Activated B cell treated with CpG ODN at 0.5 μM for 24 hours (primary cell): ENCODE measurements at regions not wholly inside any gene's neighbourhood (a gene's known extent, or its start where the extent isn't known, plus 50 kb on each side); places are given as distances from the start of the nearest gene placed in this dataset.

Experiments used
- ATAC-seq: fragments of 200-7000 bp; cut with Tn5 transposase; one replicate; pipeline ENCODE4 v1.10.0; 2021; ENCODE audit warnings: low read depth, mild to moderate bottlenecking, moderate library complexity
- CTCF ChIA-PET: fragments of 350-600 bp; sonication (Branson Sonifier 250); formaldehyde crosslinking; loops from one replicate; lab custom pipeline; 2021; ENCODE audit warnings: antibody characterized with exemption; lab: Charles Lee
- POLR2A ChIA-PET: fragments of 350-600 bp; sonication (Branson Sonifier 250); formaldehyde crosslinking; loops from one replicate; lab custom pipeline; 2021; ENCODE audit warnings: antibody characterized with exemption; lab: Charles Lee
- DNase-seq: peaks from one replicate; pipeline ENCODE4 v3.0.0; 2022
- H3K27ac Mint-ChIP-seq: one replicate; pipeline ENCODE4 v1.8.0; 2020; ENCODE audit warnings: mixed read lengths
- H3K27me3 Mint-ChIP-seq: one replicate; pipeline ENCODE4 v1.8.0; 2021; ENCODE audit warnings: mixed read lengths
- H3K36me3 Mint-ChIP-seq: one replicate; pipeline ENCODE4 v1.8.0; 2021; ENCODE audit warnings: low read depth, mixed read lengths
- H3K4me1 Mint-ChIP-seq: one replicate; pipeline ENCODE4 v1.8.0; 2021; ENCODE audit warnings: mixed read lengths
- H3K4me3 Mint-ChIP-seq: one replicate; pipeline ENCODE4 v1.8.0; 2020; ENCODE audit warnings: mild to moderate bottlenecking, mixed read lengths
- H3K9me3 Mint-ChIP-seq: one replicate; pipeline ENCODE4 v1.8.0; 2020; ENCODE audit warnings: mixed read lengths
- intact Hi-C: fragments of 100-400 bp; cut with micrococcal nuclease; formaldehyde crosslinking; loops from one replicate; pipeline ENCODE4 v1.15.1; 2024
- TF ChIP-seq, protein P1 (sequence below): fragments of 200-600 bp; IDR thresholded peaks from one replicate; pipeline ENCODE4 v1.8.0; 2022; ENCODE audit warnings: antibody characterized with exemption, mild to moderate bottlenecking

DNA sequence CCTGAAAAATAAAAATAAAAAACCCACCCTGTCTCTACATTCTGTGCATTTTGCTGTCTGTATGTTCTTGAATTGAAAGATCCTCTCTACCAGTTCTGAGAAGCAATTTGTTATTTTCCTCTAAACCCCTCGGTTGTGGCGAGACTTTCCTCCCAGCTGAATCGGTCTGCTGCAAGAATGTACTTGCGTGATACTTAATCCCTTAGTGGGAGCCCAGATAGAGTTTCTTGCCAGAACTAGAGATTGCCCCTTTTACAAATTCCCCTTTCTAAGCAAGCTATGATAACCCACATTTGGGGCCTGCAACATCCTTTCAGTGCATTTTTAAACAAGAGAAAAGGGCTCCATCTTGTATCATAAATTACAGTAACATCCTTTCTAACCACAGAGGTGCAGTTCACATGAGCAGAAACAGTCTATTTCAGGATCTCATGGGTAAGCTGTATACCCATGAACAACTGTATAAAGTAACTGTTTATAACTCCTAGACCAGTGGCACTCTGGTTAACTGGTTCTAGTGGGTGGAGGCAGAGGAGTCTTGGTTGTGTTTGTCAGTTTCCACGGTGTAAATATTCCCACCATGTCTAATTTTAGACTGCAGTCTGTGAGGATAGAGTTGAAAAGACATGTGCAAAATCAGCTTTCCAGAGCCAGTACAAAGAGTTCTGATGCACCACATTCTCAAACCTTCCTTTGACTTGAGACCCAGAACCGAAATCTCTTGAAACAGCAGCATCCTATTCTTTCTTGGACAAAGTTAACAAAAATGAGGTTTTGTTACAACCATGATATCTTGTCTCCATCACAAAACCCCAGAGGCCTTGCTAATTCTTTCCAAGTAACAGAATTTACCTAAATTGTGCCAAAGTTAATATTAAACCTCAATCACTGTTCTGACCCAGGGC, 113.1 kb upstream of the ZNF217 start:
- intact Hi-C loops = loop anchor here (1.0 to 2.0 kb wide), 3 partner anchors 14 to 51 kb away; no protein-coding TSS in a partner anchor
- Mint-ChIP-seq H3K4me1 (peaks cover 43% of the 10 kb centered on the region), H3K9me3 (no peaks in the 10 kb centered on the region), H3K36me3 (no peaks in the 10 kb centered on the region), H3K27ac (peak overlapping the region; percentile 96), H3K27me3 (no peaks in the 10 kb centered on the region), H3K4me3 (peak overlapping the region; percentile 62)
- DNase-seq (no peak), ATAC-seq (peak; percentile 36)
- POLR2A ChIA-PET = interaction anchor here (0.6 to 1.4 kb wide), 6 partner anchors 9 to 112 kb away, joined by 3 to 5 read pairs (median 4); no protein-coding TSS in a partner anchor
- TF ChIP-seq, protein P1, sequence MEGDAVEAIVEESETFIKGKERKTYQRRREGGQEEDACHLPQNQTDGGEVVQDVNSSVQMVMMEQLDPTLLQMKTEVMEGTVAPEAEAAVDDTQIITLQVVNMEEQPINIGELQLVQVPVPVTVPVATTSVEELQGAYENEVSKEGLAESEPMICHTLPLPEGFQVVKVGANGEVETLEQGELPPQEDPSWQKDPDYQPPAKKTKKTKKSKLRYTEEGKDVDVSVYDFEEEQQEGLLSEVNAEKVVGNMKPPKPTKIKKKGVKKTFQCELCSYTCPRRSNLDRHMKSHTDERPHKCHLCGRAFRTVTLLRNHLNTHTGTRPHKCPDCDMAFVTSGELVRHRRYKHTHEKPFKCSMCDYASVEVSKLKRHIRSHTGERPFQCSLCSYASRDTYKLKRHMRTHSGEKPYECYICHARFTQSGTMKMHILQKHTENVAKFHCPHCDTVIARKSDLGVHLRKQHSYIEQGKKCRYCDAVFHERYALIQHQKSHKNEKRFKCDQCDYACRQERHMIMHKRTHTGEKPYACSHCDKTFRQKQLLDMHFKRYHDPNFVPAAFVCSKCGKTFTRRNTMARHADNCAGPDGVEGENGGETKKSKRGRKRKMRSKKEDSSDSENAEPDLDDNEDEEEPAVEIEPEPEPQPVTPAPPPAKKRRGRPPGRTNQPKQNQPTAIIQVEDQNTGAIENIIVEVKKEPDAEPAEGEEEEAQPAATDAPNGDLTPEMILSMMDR = no peak
- CTCF ChIA-PET = interaction anchor here (1.0 kb wide), 1 partner anchor 23 kb away, joined by 3 read pairs; no protein-coding TSS in a partner anchor

DNA sequence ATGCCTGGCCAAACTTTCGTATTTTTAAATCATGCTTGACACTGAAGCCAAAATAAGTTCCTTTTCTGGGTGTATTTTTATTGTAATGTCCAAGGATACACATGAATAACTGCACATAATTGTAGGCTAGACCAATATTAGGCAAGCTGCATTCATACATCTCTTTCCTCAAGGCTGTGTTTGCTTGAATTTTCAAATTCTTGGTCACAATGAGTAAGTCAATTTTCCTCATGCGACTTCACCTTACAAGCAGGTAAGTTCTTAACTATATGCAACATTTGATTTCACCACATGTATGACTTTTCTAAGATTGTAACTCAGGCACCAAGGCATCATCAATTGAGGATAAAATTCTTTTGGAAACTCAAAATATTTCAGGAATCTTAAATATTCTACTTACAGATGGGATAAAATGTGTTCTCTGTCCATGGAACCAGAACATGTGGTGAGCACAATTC, 112.4 kb upstream of the ZNF217 start:
- POLR2A ChIA-PET = interaction anchor here (0.9 to 1.4 kb wide), 5 partner anchors 10 to 111 kb away, joined by 3 to 5 read pairs (median 4); no protein-coding TSS in a partner anchor

DNA sequence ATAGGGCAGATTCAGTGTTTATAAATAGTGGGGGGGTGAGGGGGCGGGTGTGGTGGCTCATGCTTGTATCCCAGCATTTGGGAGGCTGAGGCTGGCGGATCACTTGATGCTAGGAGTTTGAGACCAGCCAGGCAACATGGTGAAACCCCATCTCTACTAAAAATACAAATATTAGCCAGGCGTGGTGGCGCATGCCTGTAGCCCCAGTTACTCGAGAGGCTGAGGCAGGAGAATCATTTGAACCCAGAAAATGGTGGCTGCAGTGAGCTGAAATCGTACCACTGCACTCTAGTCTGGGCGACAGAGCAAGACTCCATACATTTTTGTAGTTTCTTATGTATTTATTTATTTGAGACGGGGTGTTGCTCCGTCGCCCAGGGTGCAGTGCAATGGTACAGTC, 109.0 kb upstream of the ZNF217 start:
- intact Hi-C loops = no loop called here
- TF ChIP-seq, protein P1 = no peak
- DNase-seq = no peak
- Mint-ChIP-seq H3K27me3 (no peaks in the 10 kb centered on the region), H3K4me1 (peaks cover 21% of the 10 kb centered on the region), H3K9me3 (no peaks in the 10 kb centered on the region), H3K4me3 (no peak overlapping the region), H3K36me3 (no peaks in the 10 kb centered on the region), H3K27ac (no peak overlapping the region)
- ChIA-PET POLR2A (interaction anchor here (0.7 kb wide), 1 partner anchor 48 kb away, joined by 6 read pairs; no protein-coding TSS in a partner anchor), CTCF (no interaction called here)
- no peak for ATAC-seq

More for the DNA sequence above, 112.4 kb upstream of the ZNF217 start:
- Mint-ChIP-seq H3K27ac (peak overlapping the region; percentile 96), H3K4me1 (peaks cover 38% of the 10 kb centered on the region), H3K4me3 (no peak overlapping the region), H3K36me3 (no peaks in the 10 kb centered on the region), H3K27me3 (no peaks in the 10 kb centered on the region), H3K9me3 (no peaks in the 10 kb centered on the region)
- CTCF ChIA-PET = interaction anchor here (1.0 kb wide), 1 partner anchor 23 kb away, joined by 3 read pairs; no protein-coding TSS in a partner anchor
- DNase-seq (no peak), ATAC-seq (no peak)
- intact Hi-C loops = loop anchor here (2.0 kb wide), 2 partner anchors 13 to 23 kb away; no protein-coding TSS in a partner anchor
- TF ChIP-seq, protein P1 = no peak

DNA sequence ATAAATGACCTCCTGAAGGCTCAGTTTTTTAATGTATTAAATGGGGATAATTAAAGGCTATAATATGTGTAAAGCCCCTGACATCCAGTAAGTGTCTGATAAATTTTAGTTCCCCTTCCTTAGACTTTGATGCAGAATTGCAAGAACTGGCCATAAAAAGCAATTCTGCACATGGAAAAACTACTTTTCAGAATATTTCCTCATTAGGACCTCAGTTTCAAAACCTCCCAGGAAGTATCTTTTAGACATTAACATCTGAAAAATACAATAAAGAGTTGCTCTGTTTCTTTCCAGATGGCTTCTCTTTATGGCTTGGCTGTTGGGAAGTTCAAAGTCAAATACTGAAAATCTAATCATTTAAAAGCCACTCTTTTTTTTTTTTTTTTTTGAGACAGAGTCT, 106.3 kb upstream of the ZNF217 start:
- intact Hi-C loops = no loop called here
- ChIA-PET CTCF (no interaction called here), POLR2A (no interaction called here)
- Mint-ChIP-seq H3K27me3 (no peaks in the 10 kb centered on the region), H3K9me3 (no peaks in the 10 kb centered on the region), H3K4me3 (no peak overlapping the region), H3K36me3 (no peaks in the 10 kb centered on the region), H3K27ac (no peak overlapping the region), H3K4me1 (peaks cover 4% of the 10 kb centered on the region)
- TF ChIP-seq, protein P1 = no peak
- no peak for DNase-seq
- no peak for ATAC-seq

DNA sequence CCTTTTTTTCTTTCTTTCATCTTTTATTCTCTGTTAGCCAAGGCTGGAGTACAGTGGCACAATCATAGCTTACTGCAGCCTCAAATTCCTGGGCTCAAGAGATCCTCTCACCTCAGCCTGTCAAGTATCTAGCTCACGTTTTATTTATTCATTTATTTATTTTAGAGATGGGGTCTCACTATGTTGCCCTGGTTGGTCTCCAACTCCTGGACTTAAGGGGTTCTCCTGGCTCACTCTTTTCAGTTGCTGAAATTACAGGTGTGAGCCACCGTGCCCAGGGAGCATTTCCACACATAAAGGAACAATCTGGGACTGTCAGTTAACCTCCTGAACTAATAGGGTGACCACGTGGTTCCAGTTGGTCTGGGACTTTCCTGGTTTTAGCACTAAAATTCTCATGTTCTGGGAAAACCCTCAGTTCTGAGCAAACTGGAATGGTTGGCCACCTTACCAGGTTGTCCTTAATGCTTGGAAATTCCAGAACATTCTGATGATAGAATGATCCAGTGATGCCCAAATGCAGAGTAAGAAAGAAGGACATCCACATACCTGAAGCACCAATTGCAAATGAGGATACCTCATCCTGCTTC, 105.5 kb upstream of the ZNF217 start:
- H3K27ac Mint-ChIP-seq = no peak overlapping the region
- no peak for ATAC-seq
- ChIA-PET CTCF (no interaction called here), POLR2A (no interaction called here)
- intact Hi-C loops = no loop called here
- peaks cover 4% of the 10 kb centered on the region for H3K4me1 Mint-ChIP-seq
- H3K27me3 Mint-ChIP-seq = no peaks in the 10 kb centered on the region
- H3K36me3 Mint-ChIP-seq = no peaks in the 10 kb centered on the region
- DNase-seq = no peak
- TF ChIP-seq, protein P1 = no peak
- no peak overlapping the region for H3K4me3 Mint-ChIP-seq
- H3K9me3 Mint-ChIP-seq = no peaks in the 10 kb centered on the region
